ENCODE measurements at regions not wholly inside any gene's neighbourhood (a gene's known extent, or its start where the extent isn't known, plus 50 kb on each side); places are given as distances from the start of the nearest gene placed in this dataset.

- no peak overlapping the region for H3K4me3 Mint-ChIP-seq
- peak; percentile 88 for TF ChIP-seq CTCF (conservative IDR thresholded peaks at IDR 0.05)
- H3K9me3 Mint-ChIP-seq, result no peaks in the 10 kb centered on the region
- DNase-seq (ENCODE audit: low read depth, low spot score), result peak; percentile 24
- H3K36me3 Mint-ChIP-seq (ENCODE audit: low read depth), result no peaks in the 10 kb centered on the region
- H3K27me3 Mint-ChIP-seq (ENCODE audit: low read depth), result no peaks in the 10 kb centered on the region
- no peak overlapping the region for H3K27ac Mint-ChIP-seq (ENCODE audit: unreplicated experiment)
- no peaks in the 10 kb centered on the region for H3K4me1 Mint-ChIP-seq
Observed at GRCh38 chr14:40417777-40418401, 985.7 kb upstream of the FBXO33 start.

- H3K27me3 Mint-ChIP-seq (ENCODE audit: low read depth), result no peaks in the 10 kb centered on the region
- no peaks in the 10 kb centered on the region for H3K36me3 Mint-ChIP-seq (ENCODE audit: low read depth)
- no peak for TF ChIP-seq CTCF (conservative IDR thresholded peaks at IDR 0.05)
- H3K9me3 Mint-ChIP-seq, result no peaks in the 10 kb centered on the region
- no peak overlapping the region for H3K4me3 Mint-ChIP-seq
- no peak overlapping the region for H3K27ac Mint-ChIP-seq (ENCODE audit: unreplicated experiment)
- no peak for DNase-seq (ENCODE audit: low read depth, low spot score)
- H3K4me1 Mint-ChIP-seq, result no peaks in the 10 kb centered on the region
Observed at GRCh38 chr14:40416565-40416964, 984.3 kb upstream of the FBXO33 start.

GRCh38 chr14:40414386-40414785, 982.2 kb upstream of the FBXO33 start:
- DNase-seq (ENCODE audit: low read depth, low spot score), result no peak
- no peak for TF ChIP-seq CTCF (conservative IDR thresholded peaks at IDR 0.05)
- no peaks in the 10 kb centered on the region for H3K36me3 Mint-ChIP-seq (ENCODE audit: low read depth)
- H3K9me3 Mint-ChIP-seq, result peaks cover 6% of the 10 kb centered on the region
- H3K4me1 Mint-ChIP-seq, result no peaks in the 10 kb centered on the region
- no peaks in the 10 kb centered on the region for H3K27me3 Mint-ChIP-seq (ENCODE audit: low read depth)
- H3K4me3 Mint-ChIP-seq, result no peak overlapping the region
- H3K27ac Mint-ChIP-seq (ENCODE audit: unreplicated experiment), result no peak overlapping the region

GRCh38 chr14:40413136-40413535, 980.9 kb upstream of the FBXO33 start:
- Mint-ChIP-seq H3K27me3 (ENCODE audit: low read depth) (no peaks in the 10 kb centered on the region), H3K36me3 (ENCODE audit: low read depth) (peaks cover 5% of the 10 kb centered on the region), H3K4me3 (no peak overlapping the region), H3K27ac (ENCODE audit: unreplicated experiment) (no peak overlapping the region), H3K9me3 (peaks cover 10% of the 10 kb centered on the region), H3K4me1 (no peaks in the 10 kb centered on the region)
- no peak for TF ChIP-seq CTCF (conservative IDR thresholded peaks at IDR 0.05)
- DNase-seq (ENCODE audit: low read depth, low spot score), result no peak

- no peak overlapping the region for H3K27ac Mint-ChIP-seq (ENCODE audit: unreplicated experiment)
- no peaks in the 10 kb centered on the region for H3K27me3 Mint-ChIP-seq (ENCODE audit: low read depth)
- H3K4me1 Mint-ChIP-seq, result no peaks in the 10 kb centered on the region
- H3K36me3 Mint-ChIP-seq (ENCODE audit: low read depth), result peaks cover 9% of the 10 kb centered on the region
- no peak overlapping the region for H3K4me3 Mint-ChIP-seq
- DNase-seq (ENCODE audit: low read depth, low spot score), result no peak
- peaks cover 18% of the 10 kb centered on the region for H3K9me3 Mint-ChIP-seq
- TF ChIP-seq CTCF (conservative IDR thresholded peaks at IDR 0.05), result no peak
Observed at GRCh38 chr14:40410708-40411107, 978.5 kb upstream of the FBXO33 start.

Measured in neural crest cell (in vitro differentiated cells).